Stimulated activated CD4-positive, alpha-beta T cell treated with anti-CD3 and anti-CD28 coated beads, Interleukin-15, amount 100 ng/mL, for 48 hours (primary cell): ENCODE measurements at regions not wholly inside any gene's neighbourhood (a gene's known extent, or its start where the extent isn't known, plus 50 kb on each side); places are given as distances from the start of the nearest gene placed in this dataset.

Experiments
- DNase-seq, 2 donors: peaks; one replicate each; pipeline ENCODE4 v3.0.0-alpha.2; 2020; ENCODE audit warnings: low read depth in 2 of 2

DNA sequence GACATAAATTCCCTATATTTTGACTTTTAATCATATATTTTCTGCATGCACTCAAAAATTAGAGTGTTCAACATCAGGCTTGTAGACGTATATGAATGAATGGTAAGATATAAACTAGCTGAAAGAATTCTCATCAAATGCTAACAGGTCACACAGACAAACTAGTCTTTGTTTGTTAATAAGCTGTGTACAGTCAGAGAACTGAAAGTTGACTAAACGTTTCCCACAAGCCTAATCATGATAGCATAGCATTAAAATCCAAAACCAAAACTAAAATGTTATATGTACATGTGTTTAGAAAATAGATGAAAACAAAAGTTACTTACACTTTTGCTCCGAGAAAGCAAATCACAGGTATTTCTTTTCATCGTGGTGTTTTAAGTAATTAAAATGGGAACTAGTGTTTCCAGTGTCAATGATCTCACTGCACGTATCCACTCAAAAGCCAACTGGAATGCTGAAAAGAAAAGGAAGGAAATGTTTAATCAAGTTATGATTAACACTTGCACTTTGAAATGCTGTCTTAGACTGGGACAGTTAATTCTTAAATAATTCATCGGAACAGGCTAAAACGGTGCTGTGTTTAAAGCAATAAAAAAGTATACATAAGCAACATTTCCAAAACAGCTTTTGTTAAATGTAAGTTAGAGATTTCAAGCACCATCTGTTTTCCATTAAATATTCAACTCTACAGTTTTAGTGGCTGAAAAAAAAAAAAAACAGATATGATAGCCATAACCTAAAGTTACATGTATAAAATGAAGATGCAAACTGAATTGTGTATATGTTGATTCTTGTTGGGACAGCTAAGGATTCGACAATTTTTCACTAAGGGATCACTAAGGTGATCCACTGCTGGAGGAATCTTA is 291.9 kb upstream of the PDE4D start:
- no peak for DNase-seq

DNA sequence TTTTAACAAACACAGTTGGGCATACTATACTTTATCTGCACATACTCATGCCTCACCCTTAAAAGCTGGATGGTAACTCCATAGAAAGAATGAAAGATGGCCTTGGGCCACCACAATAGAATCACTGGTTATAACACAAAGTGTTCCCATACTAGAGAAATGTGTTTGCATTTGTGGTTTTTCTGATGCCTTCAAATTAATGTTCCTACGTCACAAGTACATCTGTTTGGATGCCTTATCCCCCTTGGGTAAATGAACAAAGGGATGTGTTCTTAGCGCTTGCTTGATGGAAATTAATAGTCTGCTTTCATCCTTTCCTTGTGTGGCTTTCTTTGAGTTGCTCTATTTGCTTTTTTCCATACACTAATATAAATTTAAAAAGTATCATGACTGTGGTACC is 291.1 kb upstream of the PDE4D start:
- no peak for DNase-seq

- no peak for DNase-seq
Measured at GRCh38 chr5:60183881-60184280, 290.4 kb upstream of the PDE4D start.

DNA sequence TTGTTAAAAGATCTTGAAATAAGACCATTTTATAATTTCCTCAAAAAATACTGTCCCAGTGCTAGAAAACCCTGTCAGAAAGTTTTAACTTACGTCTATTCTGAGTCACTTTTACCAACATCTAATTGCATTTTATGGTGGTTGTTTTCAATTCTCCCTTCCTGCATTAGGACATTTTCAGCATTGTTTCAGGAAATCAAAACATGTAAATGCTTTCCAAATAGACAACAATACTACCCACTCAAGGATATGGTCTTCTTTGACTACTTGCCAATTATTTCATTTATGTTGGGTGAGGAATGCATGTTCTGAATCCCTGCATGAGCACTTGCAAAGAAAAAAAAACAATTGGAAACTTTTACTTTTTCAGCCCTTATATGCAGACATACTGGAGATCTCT is 284.6 kb upstream of the PDE4D start:
- no peak for DNase-seq

- DNase-seq = no peak
Measured at GRCh38 chr5:60177596-60177995, 284.1 kb upstream of the PDE4D start.

GRCh38 chr5:60173667-60174066 is 280.1 kb upstream of the PDE4D start:
- DNase-seq = no peak

DNA sequence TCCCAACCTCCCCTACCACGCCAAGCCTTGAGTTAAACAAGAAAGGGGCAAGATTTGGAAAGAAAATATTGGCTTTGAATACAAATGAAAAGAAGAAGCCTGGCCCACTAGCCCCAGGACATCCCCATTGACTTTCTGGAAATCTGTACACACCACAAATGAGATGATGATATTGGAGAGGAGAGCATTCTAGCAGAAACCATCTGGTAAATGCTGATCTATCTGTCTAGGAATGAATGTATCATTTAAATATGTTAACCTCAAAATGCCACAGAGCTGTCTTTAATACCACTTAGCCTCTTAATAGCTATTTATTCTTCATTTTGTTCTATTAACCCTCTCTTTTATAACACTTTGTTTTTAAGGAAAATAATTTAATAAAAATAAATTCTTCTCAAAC is 270.2 kb upstream of the PDE4D start:
- DNase-seq = no peak

- DNase-seq = no peak
Measured at GRCh38 chr5:60162441-60162840, 268.9 kb upstream of the PDE4D start.

DNA sequence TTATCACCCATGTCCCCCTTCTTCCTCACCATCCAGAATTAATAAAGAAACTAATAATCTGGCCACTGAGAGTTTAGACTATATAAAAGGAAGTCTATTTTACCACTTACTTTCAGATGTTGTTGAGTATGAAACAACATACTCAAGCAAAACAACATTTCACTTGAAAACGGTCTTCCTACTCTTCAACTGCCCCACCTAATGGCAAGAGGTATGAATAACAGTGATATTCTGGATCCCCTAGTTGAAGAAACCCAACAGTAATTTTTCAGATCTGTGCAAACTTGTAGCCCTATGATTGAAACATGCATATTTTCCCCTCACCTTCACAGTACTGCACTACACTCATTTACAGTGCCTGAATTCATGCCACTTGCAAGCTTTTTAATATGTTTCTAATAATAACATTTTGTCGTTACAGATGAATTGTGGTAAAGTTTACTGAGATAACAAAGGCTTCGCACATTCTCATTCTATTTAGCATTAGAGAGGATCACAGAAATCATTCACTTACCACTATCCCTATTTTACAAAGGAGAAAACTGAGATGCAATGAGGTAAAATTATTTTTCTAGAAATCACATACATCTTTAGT is 267.9 kb upstream of the PDE4D start:
- no peak for DNase-seq

DNA sequence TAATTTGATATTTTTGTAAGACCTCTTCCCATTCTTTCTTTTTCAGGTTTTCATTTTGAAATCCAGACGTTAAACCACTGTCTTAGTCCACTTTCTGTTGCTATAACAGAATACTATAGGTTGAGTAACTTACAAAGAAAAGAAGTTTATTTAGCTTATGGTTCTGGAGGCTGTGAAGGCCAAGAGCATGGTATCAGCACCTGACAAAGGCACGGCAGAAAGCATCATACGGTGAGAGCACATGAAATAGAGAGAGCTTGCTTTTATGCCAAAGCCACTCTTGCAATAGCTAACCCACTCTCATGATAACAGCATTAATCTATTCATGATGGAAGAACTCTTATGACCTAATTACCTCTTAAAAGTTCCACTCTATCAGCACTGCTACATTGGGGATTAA is 255.6 kb upstream of the PDE4D start:
- no peak for DNase-seq

- DNase-seq = no peak
Measured at GRCh38 chr5:60148366-60148765, 254.8 kb upstream of the PDE4D start.

GRCh38 chr5:60147791-60148190 is 254.3 kb upstream of the PDE4D start:
- no peak for DNase-seq

DNA sequence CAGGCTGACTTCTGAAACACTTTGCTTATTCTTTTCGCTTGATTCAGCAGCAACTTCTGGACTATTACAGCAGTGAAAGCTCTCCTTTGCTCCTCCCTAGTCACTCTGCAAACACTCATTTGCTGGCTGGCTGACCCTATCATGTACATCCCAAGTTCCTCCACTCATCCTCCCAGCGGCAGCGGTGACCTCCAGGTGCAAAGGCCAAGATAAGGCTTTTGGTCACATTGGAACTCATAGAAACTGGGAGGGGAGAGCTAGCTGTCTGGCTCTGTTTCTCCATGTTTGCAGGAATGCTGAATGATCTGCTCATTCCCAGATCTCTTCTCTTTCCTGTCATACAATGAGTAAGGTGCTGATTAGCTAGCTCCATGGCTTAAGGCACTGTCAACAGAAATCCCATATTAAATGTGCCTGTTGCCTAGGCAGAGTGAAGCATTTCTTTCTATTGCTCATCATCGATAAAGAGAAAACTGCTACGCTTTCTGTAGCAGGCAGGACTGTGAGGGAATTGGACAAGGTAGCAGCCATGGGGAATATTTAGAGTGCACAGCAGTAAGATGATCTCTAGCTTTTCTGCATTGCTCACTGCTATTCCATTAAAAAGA is 250.5 kb upstream of the PDE4D start:
- DNase-seq = no peak

DNA sequence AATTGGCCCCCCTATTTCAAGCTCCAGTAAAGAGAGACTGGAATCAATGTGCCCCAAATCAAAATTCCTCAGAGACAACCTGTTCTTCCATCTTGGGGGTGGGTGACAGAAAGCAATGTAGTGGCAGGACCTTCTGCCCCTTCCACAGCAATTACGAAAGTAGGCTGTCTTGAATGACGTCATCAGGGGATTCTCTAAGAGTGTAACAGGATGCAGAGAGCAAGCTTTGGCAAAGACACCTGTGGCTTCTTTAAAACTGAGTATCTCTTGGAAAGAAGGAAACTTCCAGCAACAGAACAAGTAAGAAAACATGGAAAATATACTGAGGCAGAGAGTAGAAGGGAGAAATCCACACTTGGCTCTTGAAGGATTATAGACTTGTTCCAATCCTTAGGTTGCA is 247.6 kb upstream of the PDE4D start:
- no peak for DNase-seq

DNA sequence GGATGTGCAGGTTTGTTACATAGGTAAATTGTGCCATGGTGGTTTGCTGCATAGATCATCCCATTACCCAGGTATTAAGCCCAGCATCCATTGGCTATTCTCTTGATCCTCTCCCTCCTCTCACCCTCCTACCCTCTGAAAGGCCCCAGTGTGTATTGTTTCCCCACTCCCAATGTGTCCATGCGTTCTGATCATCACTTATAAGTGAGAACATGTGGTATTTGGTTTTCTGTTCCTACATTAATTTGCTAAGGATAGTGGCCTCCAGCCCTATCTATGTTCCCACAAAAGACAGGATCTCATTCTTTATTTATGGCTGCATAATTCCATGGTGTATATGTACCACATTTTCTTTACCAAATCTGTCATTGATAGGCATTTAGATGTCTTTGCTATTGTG is 243.3 kb upstream of the PDE4D start:
- no peak for DNase-seq

DNA sequence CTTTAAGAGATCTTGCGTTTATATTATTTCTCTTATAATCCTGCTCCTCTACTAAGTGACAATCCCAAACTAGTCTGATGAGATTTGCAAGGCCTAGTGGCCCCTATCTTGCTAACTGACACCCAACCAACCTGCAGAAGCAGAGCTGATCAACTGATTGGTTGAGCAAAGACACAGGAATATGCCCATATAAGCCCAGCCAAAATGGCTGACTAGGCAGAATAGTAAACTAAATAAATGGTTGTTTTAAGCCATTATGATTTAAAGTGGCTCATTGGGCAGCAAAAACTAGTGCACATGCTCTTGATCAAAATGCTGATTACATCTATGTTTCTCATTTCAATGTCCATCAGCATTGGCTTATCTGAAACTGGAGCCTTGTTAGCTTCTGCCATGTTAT is 238.0 kb upstream of the PDE4D start:
- DNase-seq = no peak

DNA sequence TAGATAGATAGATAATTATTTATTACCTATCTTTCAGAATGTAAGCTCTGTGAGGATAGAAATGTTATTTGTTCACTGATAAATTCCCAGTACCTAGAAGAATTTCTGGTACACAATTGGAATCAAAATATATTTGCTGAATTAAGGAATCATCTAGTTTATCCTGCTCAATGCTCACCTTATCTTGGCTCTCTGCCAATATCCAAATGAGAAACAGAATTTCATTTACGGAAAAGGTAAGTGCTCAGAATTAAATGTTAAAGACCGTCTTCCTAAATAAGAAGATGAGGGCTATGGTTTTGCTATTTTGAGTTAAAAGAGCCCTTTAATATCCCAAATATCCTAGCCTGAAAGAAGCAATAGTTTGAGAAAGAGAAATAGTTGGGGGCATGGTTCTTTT is 232.1 kb upstream of the PDE4D start:
- no peak for DNase-seq

DNA sequence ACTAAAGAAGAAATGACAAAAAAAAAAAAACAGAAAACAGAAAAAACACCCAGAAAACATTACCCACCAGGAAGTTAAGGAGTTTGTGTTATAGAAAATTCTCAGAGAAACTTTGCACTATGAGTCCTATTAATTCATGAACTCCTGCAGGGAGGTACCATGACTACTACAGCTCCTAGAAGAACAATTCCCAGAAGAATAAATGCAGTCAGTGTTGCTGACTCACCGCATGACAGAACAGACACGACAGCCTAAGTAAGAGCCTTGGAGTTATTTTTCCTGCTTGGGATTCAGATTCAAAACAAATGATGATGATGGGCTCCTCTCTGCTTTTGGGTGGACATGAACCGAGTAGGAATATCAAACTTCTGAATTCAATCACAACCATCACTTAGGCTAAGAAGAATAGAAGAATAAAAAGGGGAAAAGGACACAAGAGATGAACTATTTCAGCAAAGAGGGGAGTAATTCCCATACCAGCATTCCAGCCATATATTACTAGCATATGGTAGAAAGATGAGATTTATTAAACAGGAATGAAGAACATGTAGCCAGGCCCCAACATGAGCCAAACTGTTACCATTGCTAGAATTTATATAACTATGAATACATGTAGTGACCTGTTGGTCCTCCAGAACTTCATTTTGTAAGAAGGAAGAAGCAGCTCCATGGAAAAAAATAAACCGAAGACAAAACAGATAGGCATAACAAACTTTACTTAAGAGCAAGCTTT is 209.6 kb upstream of the PDE4D start:
- no peak for DNase-seq

GRCh38 chr5:60101573-60101972 is 208.0 kb upstream of the PDE4D start:
- DNase-seq = no peak

DNA sequence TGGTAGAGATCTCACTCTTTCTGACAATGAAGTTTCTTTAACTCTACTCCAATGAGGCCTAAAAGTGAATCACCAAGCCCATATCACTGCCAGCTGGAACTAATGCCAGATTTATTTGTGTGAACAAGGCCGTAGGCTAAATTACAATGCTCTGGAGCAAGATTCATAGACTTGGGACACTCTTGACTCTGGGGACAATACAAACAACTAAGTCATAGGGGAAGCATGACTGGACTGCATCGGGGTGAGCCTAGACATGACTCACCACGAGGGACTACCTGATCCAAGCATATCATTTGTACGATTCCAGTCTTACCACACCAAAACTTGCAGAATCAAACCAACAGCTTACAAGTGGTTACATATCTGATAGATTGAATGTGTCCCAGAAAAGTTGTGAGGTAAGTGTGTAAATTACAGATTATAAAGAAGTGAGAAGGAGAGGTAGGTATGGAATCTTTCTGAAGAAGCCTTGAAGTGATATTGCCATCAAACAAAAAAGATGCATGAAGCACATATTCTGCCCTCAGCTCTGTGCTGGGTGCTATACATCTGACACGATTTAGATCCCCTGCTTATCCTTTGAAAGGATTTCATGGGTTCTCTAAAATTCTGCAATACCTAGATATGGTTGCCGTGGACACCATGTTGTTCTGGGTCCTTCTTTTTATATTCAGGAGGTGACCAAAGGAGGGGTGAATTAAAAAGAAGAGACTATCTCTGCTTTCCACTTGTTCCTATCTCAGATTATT is 199.3 kb upstream of the PDE4D start:
- no peak for DNase-seq

DNA sequence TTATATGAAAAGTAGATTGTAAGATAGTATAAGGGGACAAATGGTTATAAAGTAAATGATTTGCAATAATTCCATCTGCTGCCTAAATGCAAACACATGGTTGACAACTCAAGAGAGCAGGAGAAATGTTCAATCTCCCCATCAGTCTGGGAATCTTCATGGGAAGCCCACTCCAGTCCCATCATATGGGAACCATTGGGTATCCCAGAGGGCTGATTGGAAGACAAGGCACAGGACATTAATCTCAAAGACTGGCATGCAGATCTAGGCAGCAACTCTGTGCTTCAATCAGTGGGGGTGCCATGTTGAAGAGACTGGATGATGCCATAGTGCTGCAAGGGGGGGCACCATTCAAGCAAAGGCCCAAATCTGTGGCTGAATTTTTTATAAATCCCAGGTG is 193.1 kb upstream of the PDE4D start:
- DNase-seq = no peak

- no peak for DNase-seq
Measured at GRCh38 chr5:60084226-60084625, 190.7 kb upstream of the PDE4D start.
